Activated CD8-positive, alpha-beta memory T cell treated with anti-CD3 and anti-CD28 coated beads for 4 hours (primary cell): ENCODE measurements at regions not wholly inside any gene's neighbourhood (a gene's known extent, or its start where the extent isn't known, plus 50 kb on each side); places are given as distances from the start of the nearest gene placed in this dataset.

Source experiments
- DNase-seq, 2 donors: peaks; one replicate each; pipeline ENCODE4 v3.0.0-alpha.2; 2020; ENCODE audit warnings: low read depth in 2 of 2

- no peak for DNase-seq
Observed at GRCh38 chr5:88144219-88145001, 124.2 kb downstream of the TMEM161B start.

GRCh38 chr5:88143693-88144218 lies 124.9 kb downstream of the TMEM161B start:
- no peak for DNase-seq

- no peak for DNase-seq
Observed at GRCh38 chr5:88142886-88143692, 125.6 kb downstream of the TMEM161B start.

GRCh38 chr5:88142636-88142885 lies 126.1 kb downstream of the TMEM161B start:
- no peak for DNase-seq

- DNase-seq: peak; percentile 68 to 72
Observed at GRCh38 chr5:88140856-88141752, 127.5 kb downstream of the TMEM161B start.

GRCh38 chr5:88140396-88140855 lies 128.2 kb downstream of the TMEM161B start:
- no peak for DNase-seq

- DNase-seq: no peak
Observed at GRCh38 chr5:88130211-88130815, 138.3 kb downstream of the TMEM161B start.

- no peak for DNase-seq
Observed at GRCh38 chr5:88128813-88129212, 139.8 kb downstream of the TMEM161B start.

- no peak for DNase-seq
Observed at GRCh38 chr5:88119535-88120125, 149.0 kb downstream of the TMEM161B start.

GRCh38 chr5:88118179-88118578 lies 150.5 kb downstream of the TMEM161B start:
- no peak for DNase-seq

- no peak for DNase-seq
Observed at GRCh38 chr5:88117546-88117945, 151.1 kb downstream of the TMEM161B start.

GRCh38 chr5:88116396-88116795 lies 152.2 kb downstream of the TMEM161B start:
- no peak for DNase-seq

GRCh38 chr5:88115211-88115610 lies 153.4 kb downstream of the TMEM161B start:
- DNase-seq: no peak

GRCh38 chr5:88113429-88113828 lies 155.2 kb downstream of the TMEM161B start:
- DNase-seq: no peak

- DNase-seq: no peak
Observed at GRCh38 chr5:88109818-88110217, 158.8 kb downstream of the TMEM161B start.

- no peak for DNase-seq
Observed at GRCh38 chr5:88108490-88109279, 160.0 kb downstream of the TMEM161B start.

GRCh38 chr5:88094906-88095496 lies 173.6 kb downstream of the TMEM161B start:
- DNase-seq: no peak

GRCh38 chr5:88094403-88094802 lies 174.2 kb downstream of the TMEM161B start:
- no peak for DNase-seq

GRCh38 chr5:88093765-88094164 lies 174.9 kb downstream of the TMEM161B start:
- no peak for DNase-seq
